A549 (cell line): ENCODE measurements at regions not wholly inside any gene's neighbourhood (a gene's known extent, or its start where the extent isn't known, plus 50 kb on each side); places are given as distances from the start of the nearest gene placed in this dataset.

Experiments used
- ATAC-seq, 2 experiments: fragments of 200-7000 bp in 1 of 2; fragments of >200 bp in 1 of 2; cut with Nextera tagmentation in 1 of 2; cut with Tn5 transposase in 1 of 2; 3 replicates each; pipeline versions ENCODE4 v1.8.0 to v1.9.1; 2018 to 2020; ENCODE audit warnings: mild to moderate bottlenecking in 1 of 2, moderate library complexity in 1 of 2
- CTCF ChIA-PET: fragments of 300-600 bp; sonication (Branson Sonifier 250); formaldehyde crosslinking; extraction: SDS; loops from one replicate; lab custom pipeline; 2021; ENCODE audit warnings: antibody characterized with exemption, inconsistent platforms; lab: Yijun Ruan, JAX
- POLR2A ChIA-PET: fragments of 350-600 bp; formaldehyde crosslinking; extraction: SDS; loops from one replicate; lab custom pipeline; 2021; ENCODE audit warnings: antibody characterized with exemption, inconsistent platforms; lab: Yijun Ruan, JAX
- DNase-seq, 2 experiments: peaks; one replicate each; pipeline versions ENCODE4 v3.0.0 to v3.0.0-alpha.2; 2011 to 2016; ENCODE audit warnings: low read depth in 1 of 2, low spot score in 1 of 2
- FAIRE-seq: peaks from 2 replicates; lab custom pipeline; 2011; peaks lifted over from hg19 to GRCh38; lab: Jason Lieb, UNC
- H3K27ac ChIP-seq, 2 experiments: fragments of >200 bp; sonication (Bioruptor Twin); formaldehyde crosslinking; 3 replicates each; pipeline ENCODE4 v1.5.1; 2016 to 2017
- H3K4me1 ChIP-seq: fragments of >200 bp; sonication (Bioruptor Twin); formaldehyde crosslinking; 3 replicates; pipeline ENCODE4 v1.6.1; 2016
- H3K4me2 ChIP-seq: fragments of >200 bp; sonication (Bioruptor Twin); formaldehyde crosslinking; 3 replicates; pipeline ENCODE4 v1.6.1; 2016
- H3K4me3 ChIP-seq: fragments of >200 bp; sonication (Bioruptor Twin); formaldehyde crosslinking; 3 replicates; pipeline ENCODE4 v1.5.1; 2016
- H3K9me3 ChIP-seq: fragments of >200 bp; sonication (Bioruptor Twin); formaldehyde crosslinking; 3 replicates; pipeline ENCODE4 v1.6.1; 2016
- CBX8 ChIP-seq: fragments of 200-600 bp; sonication (generic); IDR thresholded peaks from 2 replicates; pipeline ENCODE4 v1.6.1; 2016
- CEBPB ChIP-seq, 2 experiments: fragments of >200 bp in 1 of 2; sonication (Bioruptor Twin) in 1 of 2; formaldehyde crosslinking in 1 of 2; IDR thresholded peaks; 2 replicates each; pipeline ENCODE4 v1.6.1; 2012 to 2016
- CHD4 ChIP-seq: fragments of 200-600 bp; sonication (generic); IDR thresholded peaks from 2 replicates; pipeline ENCODE4 v1.6.1; 2016; ENCODE audit warnings: antibody characterized with exemption, mild to moderate bottlenecking, borderline replicate concordance
- E2F6 ChIP-seq: IDR thresholded peaks from 2 replicates; pipeline ENCODE4 v1.6.1; 2012; ENCODE audit warnings: low read depth, borderline replicate concordance
- EP300 ChIP-seq, 2 experiments: fragments of >200 bp; sonication (Bioruptor Twin); formaldehyde crosslinking; IDR thresholded peaks; 2 replicates in 1 of 2; 3 replicates in 1 of 2; pipeline ENCODE4 v1.6.1; 2016 to 2017
- FOSB ChIP-seq: fragments of 250-450 bp; sonication (Bioruptor Pico); IDR thresholded peaks from 2 replicates; pipeline ENCODE4 v1.5.0; 2020; ENCODE audit warnings: mild to moderate bottlenecking, moderate library complexity
- FOSL2 ChIP-seq, 2 experiments: fragments of 450-650 bp in 1 of 2; fragments of >200 bp in 1 of 2; sonication (Bioruptor Twin) in 1 of 2; formaldehyde crosslinking; IDR thresholded peaks; 2 replicates each; pipeline versions ENCODE4 v1.5.0 to v1.6.1; 2016 to 2020; ENCODE audit warnings: mild to moderate bottlenecking in 1 of 2, moderate library complexity in 1 of 2
- FOXS1 ChIP-seq: fragments of 250-450 bp; sonication (Bioruptor Pico); IDR thresholded peaks from 2 replicates; pipeline ENCODE4 v1.5.0; 2020; ENCODE audit warnings: mild to moderate bottlenecking, moderate library complexity
- GATA3 ChIP-seq: IDR thresholded peaks from 2 replicates; pipeline ENCODE4 v1.6.1; 2012; ENCODE audit warnings: borderline replicate concordance
- HDAC2 ChIP-seq: fragments of 200-600 bp; sonication (generic); IDR thresholded peaks from 2 replicates; pipeline ENCODE4 v1.6.1; 2016
- HEYL ChIP-seq: fragments of 250-450 bp; sonication (Bioruptor Pico); IDR thresholded peaks from 2 replicates; pipeline ENCODE4 v1.8.0; 2021; ENCODE audit warnings: mild to moderate bottlenecking, moderate library complexity
- KDM1A ChIP-seq: fragments of 200-600 bp; sonication (generic); IDR thresholded peaks from 2 replicates; pipeline ENCODE4 v1.6.1; 2016; ENCODE audit warnings: low read depth, mild to moderate bottlenecking
- KDM5A ChIP-seq: fragments of 200-600 bp; sonication (generic); IDR thresholded peaks from 2 replicates; pipeline ENCODE4 v1.6.1; 2016; ENCODE audit warnings: antibody characterized with exemption, mild to moderate bottlenecking
- MAFK ChIP-seq: fragments of 450-650 bp; IDR thresholded peaks from 2 replicates; pipeline ENCODE4 v1.6.1; 2014; ENCODE audit not compliant: partially characterized antibody
- NPAS2 ChIP-seq: fragments of 250-450 bp; sonication (Bioruptor Pico); IDR thresholded peaks from 2 replicates; pipeline ENCODE4 v1.8.0; 2022; ENCODE audit warnings: mild to moderate bottlenecking, moderate library complexity, borderline replicate concordance
- POLR2AphosphoS2 ChIP-seq: conservative IDR thresholded peaks from 2 replicates; pipeline ENCODE4 v1.6.1; 2012; ENCODE audit warnings: low read length, improper control_type of control experiment, inconsistent platforms
- RARB ChIP-seq: fragments of 250-450 bp; sonication (Bioruptor Pico); IDR thresholded peaks from 2 replicates; pipeline ENCODE4 v1.8.0; 2021; ENCODE audit warnings: mild to moderate bottlenecking, moderate library complexity
- RCOR1 ChIP-seq: fragments of 150-350 bp; IDR thresholded peaks from 2 replicates; pipeline ENCODE4 v1.6.1; 2014; ENCODE audit warnings: antibody characterized with exemption, low read length, low read depth
- RNF2 ChIP-seq: fragments of 200-600 bp; sonication (generic); IDR thresholded peaks from 2 replicates; pipeline ENCODE4 v1.6.1; 2016; ENCODE audit warnings: low read depth, mild to moderate bottlenecking, antibody characterized with exemption, moderate library complexity, borderline replicate concordance
- SMC3 ChIP-seq: fragments of >200 bp; sonication (Bioruptor Twin); formaldehyde crosslinking; IDR thresholded peaks from 3 replicates; pipeline ENCODE4 v1.6.1; 2018; ENCODE audit warnings: inconsistent platforms
- SREBF2 ChIP-seq: fragments of 450-650 bp; IDR thresholded peaks from 2 replicates; pipeline ENCODE4 v1.6.1; 2014; ENCODE audit warnings: mild to moderate bottlenecking, moderate library complexity
- TFCP2L1 ChIP-seq: fragments of 250-450 bp; sonication (Bioruptor Pico); IDR thresholded peaks from 2 replicates; pipeline ENCODE4 v1.5.0; 2021; ENCODE audit warnings: mild to moderate bottlenecking
- USF2 ChIP-seq: fragments of 450-650 bp; IDR thresholded peaks from 2 replicates; pipeline ENCODE4 v1.6.1; 2014; ENCODE audit warnings: antibody characterized with exemption
- ZC3H11A ChIP-seq: fragments of 450-650 bp; IDR thresholded peaks from 2 replicates; pipeline ENCODE4 v1.6.1; 2014; ENCODE audit warnings: antibody characterized with exemption, mild to moderate bottlenecking
- ZFP36 ChIP-seq: fragments of 450-650 bp; IDR thresholded peaks from 2 replicates; pipeline ENCODE4 v1.6.1; 2014; ENCODE audit warnings: borderline replicate concordance; ENCODE audit not compliant: partially characterized antibody
- ZNF302 ChIP-seq: fragments of 250-450 bp; sonication (Bioruptor Pico); IDR thresholded peaks from 2 replicates; pipeline ENCODE4 v1.9.0; 2021; ENCODE audit warnings: inconsistent platforms, mild to moderate bottlenecking, moderate library complexity
- ZSCAN20 ChIP-seq: fragments of 250-450 bp; sonication (Bioruptor Pico); IDR thresholded peaks from 2 replicates; pipeline ENCODE4 v1.8.0; 2022; ENCODE audit warnings: mild to moderate bottlenecking, moderate library complexity
- WGBS: methylation state at CpG from one replicate; pipeline ENCODE4 v1.1.6; 2017; ENCODE audit errors: missing lambda C conversion rate; 5-methylcytosine and 5-hydroxymethylcytosine counted together
- TF ChIP-seq, protein P1 (sequence below): IDR thresholded peaks from 2 replicates; pipeline ENCODE4 v1.6.1; 2012

DNA sequence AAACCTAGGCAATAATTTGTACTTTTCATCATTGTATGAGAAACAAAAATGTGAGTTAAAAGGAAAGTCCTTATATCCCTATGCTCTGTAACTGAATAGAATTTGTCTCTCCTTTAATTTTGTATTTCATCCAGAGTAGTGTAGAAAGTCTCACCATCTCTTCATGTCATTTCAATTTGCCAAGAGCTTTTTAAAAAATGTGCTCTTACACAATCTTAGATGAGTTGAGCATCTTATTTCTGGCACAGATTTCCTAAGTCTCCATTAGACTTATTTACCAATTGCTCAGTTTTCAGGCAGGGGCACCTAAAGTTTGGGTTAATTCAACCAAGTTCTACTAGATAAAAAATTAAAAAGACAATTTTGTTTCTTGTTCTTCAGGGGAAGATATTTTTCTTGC is 201.5 kb upstream of the RBMS3 start:
- Histone ChIP-seq H3K4me2 (no peak overlapping the region), H3K4me1 (no peaks in the 10 kb centered on the region), H3K9me3 (no peaks in the 10 kb centered on the region), H3K4me3 (no peak overlapping the region), H3K27ac (no peak overlapping the region)
- CTCF ChIA-PET, result no interaction called here
- TF ChIP-seq USF2, result no peak
- no peak for TF ChIP-seq ZC3H11A
- TF ChIP-seq NPAS2 (CRISPR knock-in tag), result no peak
- no peak for TF ChIP-seq SREBF2
- no peak for TF ChIP-seq RARB (CRISPR knock-in tag)
- TF ChIP-seq CHD4, result no peak
- FAIRE-seq (no peak), DNase-seq (no peak), ATAC-seq (no peak)
- POLR2A ChIA-PET, result no interaction called here

GRCh38 chr3:29080967-29081366 is 199.9 kb upstream of the RBMS3 start:
- Histone ChIP-seq H3K27ac (no peak overlapping the region), H3K9me3 (no peaks in the 10 kb centered on the region), H3K4me3 (no peak overlapping the region)
- DNase-seq (no peak), ATAC-seq (no peak)
- no peak for TF ChIP-seq SMC3
- TF ChIP-seq HDAC2, result no peak
- TF ChIP-seq FOSL2 (IDR thresholded peaks at IDR 0.05), result no peak
- TF ChIP-seq FOSL2 (CRISPR knock-in tag; IDR thresholded peaks at IDR 0.05), result no peak
- TF ChIP-seq POLR2AphosphoS2, result no peak
- no peak for TF ChIP-seq ZFP36
- no peak for TF ChIP-seq KDM1A
- TF ChIP-seq KDM5A, result no peak
- no peak for TF ChIP-seq FOSB (CRISPR knock-in tag)
- no peak for TF ChIP-seq CHD4
- TF ChIP-seq MAFK, result no peak
- no peak for TF ChIP-seq FOXS1
- TF ChIP-seq TFCP2L1, result no peak
- TF ChIP-seq ZSCAN20 (CRISPR knock-in tag), result no peak
- no peak for TF ChIP-seq NPAS2 (CRISPR knock-in tag)
- TF ChIP-seq EP300 (IDR thresholded peaks at IDR 0.05), result no peak
- no peak for TF ChIP-seq ZC3H11A
- no peak for TF ChIP-seq CBX8
- no peak for TF ChIP-seq E2F6
- TF ChIP-seq, all 56 proteins: peak for 0
- Histone ChIP-seq H3K4me1 (no peaks in the 10 kb centered on the region), H3K4me2 (no peak overlapping the region)
- CTCF ChIA-PET, result no interaction called here
- POLR2A ChIA-PET, result no interaction called here
- no peak for FAIRE-seq

DNA sequence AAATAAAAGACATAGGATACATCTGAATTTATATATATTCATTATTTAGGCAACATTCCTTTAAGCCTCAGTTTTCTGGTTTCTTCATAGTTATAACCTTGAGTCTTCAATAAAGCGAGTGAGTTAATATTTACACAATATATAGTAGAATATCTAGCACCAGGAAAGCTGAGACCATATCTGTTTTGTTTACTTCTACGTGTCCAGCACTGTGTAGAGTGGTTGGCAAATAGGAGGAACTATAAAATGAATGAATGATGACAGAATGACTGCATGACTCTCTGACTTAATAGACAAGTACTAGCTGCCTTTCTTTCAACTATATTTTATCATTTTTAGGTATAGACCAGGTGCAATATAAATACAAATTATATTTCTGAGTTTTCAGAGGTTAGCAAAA is 197.8 kb upstream of the RBMS3 start:
- H3K27ac ChIP-seq, result no peak overlapping the region
- no peak overlapping the region for H3K4me2 ChIP-seq
- CTCF ChIA-PET, result no interaction called here
- no peak for FAIRE-seq
- POLR2A ChIA-PET, result no interaction called here
- TF ChIP-seq ZSCAN20 (CRISPR knock-in tag) (no peak), ZNF302 (CRISPR knock-in tag) (no peak), RNF2 (no peak), SMC3 (no peak), RCOR1 (no peak), RARB (CRISPR knock-in tag) (no peak), KDM5A (no peak), CHD4 (no peak), GATA3 (no peak), CEBPB (IDR thresholded peaks at IDR 0.05) (no peak), HEYL (CRISPR knock-in tag) (no peak)
- TF ChIP-seq, protein P1, sequence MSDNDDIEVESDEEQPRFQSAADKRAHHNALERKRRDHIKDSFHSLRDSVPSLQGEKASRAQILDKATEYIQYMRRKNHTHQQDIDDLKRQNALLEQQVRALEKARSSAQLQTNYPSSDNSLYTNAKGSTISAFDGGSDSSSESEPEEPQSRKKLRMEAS, result no peak
- TF ChIP-seq, all 56 proteins: peak for 0
- Histone ChIP-seq H3K4me3 (no peak overlapping the region), H3K4me1 (no peaks in the 10 kb centered on the region), H3K9me3 (no peaks in the 10 kb centered on the region)
- WGBS, result 17% methylated on average over 2 of the region's 2 CpGs
- no peak for ATAC-seq
- DNase-seq, result no peak
